HG03139 (cell line): ENCODE measurements at regions not wholly inside any gene's neighbourhood (a gene's known extent, or its start where the extent isn't known, plus 50 kb on each side); places are given as distances from the start of the nearest gene placed in this dataset.
"Not testable (repeated sequence)": the region's sequence is repeated elsewhere in the genome, so short reads cannot be mapped to it uniquely, and the experiment has no call there.

ENCODE experiments used
- ATAC-seq: cut with Tn5 transposase; IDR thresholded peaks from one replicate; pipeline ENCODE4 v1.9.1; 2021; ENCODE audit not compliant: unreplicated experiment

DNA sequence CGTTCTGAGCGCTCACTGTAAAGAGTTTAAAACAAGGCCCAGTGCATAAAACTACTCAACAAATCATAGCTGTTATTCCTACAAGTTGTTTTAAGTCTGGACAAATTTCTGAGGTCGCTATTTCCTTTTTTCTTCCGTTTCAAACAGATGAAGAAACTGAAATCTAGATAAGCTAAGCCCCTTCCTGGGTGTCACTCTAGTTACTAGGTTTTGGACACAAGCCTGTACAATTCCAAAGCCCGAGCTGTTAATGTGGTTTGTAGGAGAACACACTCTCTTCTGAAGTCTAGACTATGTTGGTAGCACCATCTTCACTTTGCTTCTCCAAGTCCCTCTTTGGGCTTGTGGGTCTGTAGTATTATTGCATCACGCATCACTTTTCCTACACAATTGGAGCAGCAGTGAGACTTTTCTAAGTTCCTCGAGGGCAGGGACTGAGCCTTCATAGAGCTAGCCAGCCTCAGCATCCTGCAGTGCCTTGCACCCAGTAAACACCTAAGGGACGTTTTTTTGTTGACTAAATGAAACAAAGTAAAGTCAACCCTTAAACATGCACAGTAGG, 142.6 kb upstream of the PROK2 start:
- ATAC-seq: no peak

DNA sequence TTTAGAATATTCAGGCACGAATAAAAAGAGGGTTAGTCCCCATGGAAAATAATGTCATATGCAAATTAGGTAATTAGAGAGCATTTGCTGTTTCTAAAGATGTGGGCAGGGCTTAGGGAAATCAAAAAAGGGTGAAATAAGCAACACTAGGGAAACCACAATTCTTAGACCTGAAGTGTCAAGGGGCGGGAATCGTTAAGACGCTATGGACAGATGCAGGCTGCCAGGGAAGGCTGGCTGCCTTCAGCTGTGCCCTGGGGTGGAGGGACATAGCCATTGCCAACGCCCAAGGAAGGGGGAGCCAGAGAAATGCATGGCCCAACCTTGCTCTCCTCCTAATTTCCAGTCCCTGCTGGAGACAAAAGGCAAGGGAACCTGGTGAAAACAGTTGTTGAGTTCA, 141.7 kb upstream of the PROK2 start:
- ATAC-seq: no peak

DNA sequence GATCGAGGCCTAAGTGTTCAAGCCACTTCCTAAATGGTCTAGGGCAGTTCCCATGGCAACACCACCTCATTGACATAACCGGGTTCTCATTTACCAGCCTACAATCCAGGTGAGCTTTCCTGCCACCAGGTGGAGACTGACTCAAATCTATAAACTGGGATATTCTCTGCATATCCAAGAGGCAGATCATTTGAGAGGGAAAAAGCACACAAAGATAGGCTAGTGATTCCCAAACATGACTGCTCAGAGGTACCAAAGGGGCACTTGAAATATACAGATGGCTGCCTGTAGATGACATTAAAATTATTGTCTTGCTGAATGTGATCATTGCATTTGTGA, 141.3 kb upstream of the PROK2 start:
- ATAC-seq: no peak

DNA sequence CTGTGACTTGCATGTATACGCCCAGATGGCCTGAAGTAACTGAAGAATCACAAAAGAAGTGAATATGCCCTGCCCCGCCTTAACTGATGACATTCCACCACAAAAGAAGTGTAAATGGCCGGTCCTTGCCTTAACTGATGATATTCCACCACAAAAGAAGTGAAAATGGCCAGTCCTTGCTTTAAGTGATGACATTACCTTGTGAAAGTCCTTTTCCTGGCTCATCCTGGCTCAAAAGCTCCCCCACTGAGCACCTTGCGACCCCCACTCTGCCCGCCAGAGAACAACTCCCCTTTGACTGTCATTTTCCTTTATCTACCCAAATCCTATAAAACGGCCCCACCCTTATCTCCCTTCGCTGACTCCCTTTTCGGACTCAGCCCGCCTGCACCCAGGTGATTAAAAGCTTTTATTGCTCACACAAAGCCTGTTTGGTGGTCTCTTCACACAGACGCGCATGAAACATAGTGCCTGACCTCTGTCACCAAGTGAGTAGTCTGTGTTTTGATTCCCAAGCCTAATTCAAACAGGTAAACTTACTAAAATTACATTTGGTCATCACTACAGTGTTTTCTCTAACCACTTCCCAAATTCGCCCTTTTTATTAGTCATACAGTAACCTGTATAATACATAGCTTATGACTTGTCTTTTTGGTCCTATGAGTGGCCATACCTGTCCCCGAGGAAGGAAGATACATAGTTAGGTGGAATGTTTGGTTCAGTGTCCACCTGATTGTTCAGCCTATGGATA, 140.7 kb upstream of the PROK2 start:
- not testable (repeated sequence) for ATAC-seq

DNA sequence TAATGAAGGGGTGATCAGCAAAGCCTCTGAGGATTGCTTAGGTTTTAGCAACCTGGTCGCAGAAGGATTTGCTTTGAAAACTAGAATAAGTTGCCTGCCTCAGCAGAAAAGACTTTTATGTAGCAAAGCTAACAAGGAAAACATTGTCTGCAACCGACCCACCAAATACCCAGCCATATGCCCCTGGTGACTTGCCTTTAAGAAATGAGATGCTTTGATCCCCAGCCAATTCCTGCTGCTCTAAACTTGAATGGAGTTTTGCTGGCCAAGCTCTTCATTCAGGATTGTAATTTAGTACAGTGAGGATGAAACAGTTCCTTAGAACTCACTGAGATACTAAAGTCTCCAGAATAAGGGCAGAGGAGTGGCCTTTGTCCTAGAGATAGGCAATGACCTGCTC, 139.8 kb upstream of the PROK2 start:
- ATAC-seq: no peak

DNA sequence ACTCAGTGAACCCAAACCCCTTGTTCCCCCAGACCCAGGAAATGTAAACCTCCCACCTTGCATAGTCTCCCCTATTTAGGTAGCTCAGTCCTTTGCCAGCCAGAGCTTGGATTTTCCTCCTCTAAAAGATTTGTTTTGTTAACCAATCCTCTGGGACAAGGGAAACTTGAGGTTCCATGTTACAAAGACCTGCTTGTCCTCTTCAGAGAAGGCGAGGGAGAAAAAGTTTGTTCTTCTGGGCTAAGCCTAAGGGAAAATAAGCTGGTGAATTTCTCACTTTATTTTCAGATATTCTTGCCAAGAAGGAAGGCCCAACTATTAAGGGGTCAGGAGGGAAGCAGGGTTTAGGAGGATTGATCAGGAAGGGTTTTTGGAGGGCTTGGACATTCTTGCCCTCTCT, 136.1 kb upstream of the PROK2 start:
- no peak for ATAC-seq

DNA sequence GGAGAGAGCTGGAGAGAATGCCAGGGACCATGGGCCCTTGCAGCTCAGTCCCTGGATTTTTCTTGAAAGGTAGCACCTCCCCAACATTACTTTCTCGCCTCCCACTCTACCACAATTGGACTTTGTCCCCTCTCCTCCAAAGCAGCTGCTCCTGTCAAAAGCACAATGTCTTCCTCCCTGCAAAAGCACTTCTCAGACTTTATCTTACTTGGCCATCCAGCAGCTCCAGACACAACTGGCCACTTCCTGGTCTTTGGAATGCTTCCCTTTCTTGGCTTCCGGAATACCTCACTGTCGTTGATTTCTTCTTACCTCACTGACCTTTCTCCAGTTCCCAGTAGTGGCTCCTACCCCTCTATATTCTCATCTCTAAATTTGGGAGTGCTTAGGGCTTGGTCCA, 134.6 kb upstream of the PROK2 start:
- no peak for ATAC-seq

DNA sequence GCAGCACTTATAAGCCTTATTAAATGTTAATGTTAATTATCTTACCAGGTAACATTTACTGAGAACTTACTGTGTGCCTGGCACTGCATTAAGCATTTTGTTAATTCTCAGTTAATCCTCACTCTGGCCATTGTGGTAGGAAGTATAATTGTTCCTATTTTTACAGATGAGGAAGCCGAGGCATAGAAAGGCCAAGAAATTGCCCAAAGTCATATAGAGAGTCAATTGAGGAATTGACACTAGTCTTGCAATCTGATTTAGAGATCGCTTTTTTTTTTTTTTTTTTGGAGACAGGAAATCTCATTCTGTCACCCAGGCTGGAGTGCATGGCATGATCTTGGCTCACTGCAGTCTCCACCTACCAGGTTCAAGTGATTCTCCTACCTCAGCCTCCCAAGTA, 132.6 kb upstream of the PROK2 start:
- ATAC-seq: no peak

DNA sequence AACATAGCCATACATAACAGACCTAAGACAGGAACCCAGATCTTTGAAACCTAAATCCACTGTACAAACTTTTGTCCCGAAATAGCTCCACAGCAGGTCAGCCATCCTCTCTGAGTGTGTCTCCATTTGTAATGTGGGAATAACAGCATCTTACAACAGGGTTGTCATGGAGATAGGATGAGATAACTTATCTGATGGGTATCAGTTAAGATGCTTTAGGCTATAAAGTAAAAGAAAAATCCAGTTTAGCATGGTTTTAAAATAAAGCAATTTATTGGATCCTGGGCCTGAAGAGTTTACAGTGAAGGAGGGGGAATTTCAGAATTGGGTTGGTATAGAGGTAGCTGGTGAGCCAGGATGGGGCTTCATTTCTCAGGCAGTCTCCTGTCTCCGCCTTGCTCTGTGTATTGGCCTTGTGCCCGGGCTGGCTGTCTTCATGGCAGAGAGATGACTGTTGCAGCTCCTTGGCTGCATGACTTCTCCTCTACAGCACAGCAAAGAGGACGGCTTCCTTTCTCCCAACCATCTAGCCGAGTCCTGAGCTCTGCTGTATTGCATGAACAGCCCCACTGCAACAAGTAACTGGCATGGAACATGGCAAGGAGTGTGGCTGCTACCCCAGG, 131.9 kb upstream of the PROK2 start:
- no peak for ATAC-seq

DNA sequence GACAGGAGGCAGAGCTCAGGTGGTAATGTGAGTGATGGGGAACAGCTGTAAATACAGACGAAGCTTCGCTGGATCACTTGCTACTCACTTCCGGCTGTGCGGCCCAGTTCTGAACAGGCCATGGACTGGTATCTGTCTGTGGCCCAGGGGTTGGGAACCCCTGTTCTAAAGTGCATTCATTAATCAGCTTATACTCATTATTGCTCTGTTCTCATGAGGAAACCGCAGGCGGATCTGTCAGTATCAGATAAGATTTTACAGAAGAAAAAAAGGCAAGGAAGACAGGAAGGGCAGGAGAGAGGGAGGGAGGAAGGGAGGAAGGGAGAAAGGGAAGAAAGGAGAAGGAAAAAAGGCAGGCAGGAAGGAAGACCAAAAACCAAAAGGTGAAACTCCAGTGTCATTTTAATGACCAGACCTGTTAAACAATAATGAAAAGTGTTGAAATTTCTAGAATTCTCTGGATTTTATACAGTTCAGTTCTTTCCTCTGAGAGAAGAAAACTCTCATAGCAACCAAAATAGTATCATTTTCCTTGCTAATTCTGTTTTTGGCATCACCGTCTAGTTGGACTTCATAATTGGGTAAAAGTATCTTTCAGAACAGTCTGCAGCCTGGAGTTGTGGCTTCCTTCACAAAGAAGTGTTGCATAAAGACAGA, 128.0 kb upstream of the PROK2 start:
- ATAC-seq: no peak

DNA sequence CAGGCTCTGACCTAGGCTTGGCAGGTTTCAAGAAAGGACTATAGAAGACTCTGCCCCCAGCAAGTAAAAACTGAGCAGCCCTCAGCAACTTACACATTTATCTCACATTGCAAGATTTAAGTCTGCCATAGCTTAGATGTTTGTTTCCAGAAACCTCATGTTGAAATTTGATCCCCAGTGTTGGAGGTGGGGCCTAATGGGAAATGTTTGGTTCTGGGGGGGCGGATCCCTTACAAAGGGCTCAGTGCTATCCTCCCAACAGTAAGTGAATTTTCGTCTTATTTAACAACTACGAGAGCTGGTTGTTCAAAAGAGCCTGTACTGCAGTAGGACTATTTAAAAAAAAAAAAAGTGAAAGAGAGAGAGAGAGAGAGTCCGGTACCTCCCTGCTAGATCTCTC, 125.2 kb upstream of the PROK2 start:
- no peak for ATAC-seq

DNA sequence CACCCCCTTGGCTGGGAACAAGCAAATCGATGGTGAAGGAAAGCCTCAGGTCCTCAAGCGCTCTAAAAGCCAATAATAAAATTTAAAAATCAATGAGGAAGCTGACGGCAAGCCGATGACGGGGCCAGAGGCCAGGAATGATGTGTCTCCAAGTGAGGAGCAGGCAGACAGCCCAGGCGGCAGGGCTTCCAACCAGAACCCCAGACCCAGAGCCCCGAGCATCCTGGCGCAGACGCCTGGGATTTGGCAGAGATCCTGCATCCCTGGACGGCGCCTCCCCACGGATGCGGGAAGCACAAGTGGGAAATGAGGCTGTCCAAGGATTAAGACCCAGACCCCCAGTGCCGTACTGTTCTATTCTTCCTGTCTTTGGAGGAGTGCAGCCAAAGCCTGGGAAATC, 123.0 kb upstream of the PROK2 start:
- ATAC-seq: no peak

DNA sequence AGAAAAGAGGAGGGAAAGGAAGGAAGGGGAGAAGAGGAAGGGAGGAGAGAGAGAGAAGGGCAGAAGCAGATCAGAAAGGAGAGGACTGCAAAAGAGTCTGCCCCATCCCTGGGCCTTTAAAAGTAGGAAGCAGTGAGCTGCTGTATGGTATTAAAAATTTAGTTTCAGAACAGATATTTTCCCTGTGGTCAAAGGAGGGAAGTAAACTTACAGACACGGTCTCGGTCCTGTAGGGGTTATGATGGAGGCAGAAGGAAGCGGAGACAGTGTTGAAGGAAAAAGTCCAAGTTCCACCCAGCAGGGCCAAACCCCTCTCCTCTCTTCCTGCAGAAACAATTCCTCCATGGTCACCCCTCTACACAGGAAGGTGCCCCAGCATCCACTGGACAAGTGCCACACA, 122.0 kb upstream of the PROK2 start:
- no peak for ATAC-seq

DNA sequence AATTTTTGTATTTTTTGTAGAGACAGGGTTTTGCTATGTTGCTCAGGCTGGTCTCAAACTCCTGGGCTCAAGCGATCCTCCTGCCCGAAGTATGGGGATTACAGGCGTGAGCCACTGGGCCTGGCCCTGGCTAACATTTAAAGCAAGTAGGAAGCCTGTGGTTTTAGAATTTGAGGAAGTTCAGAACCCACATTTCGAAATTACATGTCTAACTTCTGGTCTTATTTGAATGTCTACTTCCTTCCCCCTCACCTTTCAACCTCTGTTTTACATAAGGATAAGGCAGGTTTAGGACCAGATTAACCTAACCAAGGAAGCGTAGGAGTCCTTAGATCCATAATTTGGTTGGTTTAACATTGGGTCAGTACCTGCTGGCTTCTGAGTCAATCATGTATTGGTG, 120.5 kb upstream of the PROK2 start:
- peak; percentile 88 for ATAC-seq

DNA sequence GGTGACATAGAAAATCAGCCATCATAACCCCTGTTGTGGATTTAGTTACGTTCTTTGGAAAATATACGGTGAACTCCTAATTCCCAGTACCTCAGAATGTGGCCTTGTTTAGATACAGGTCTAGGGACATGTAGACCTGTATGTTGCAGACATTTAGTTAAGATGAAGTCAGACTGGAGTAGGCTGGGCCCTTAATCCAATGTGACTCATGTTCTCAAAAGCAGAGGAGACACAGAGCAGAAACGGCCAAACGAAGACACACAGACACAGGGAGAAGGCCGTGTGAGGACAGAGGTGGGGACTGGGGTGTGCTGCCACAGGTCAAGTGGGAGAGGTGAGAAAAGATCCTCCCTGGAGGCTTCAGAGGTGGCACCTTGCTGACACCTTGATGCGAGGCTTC, 119.0 kb upstream of the PROK2 start:
- ATAC-seq: no peak

DNA sequence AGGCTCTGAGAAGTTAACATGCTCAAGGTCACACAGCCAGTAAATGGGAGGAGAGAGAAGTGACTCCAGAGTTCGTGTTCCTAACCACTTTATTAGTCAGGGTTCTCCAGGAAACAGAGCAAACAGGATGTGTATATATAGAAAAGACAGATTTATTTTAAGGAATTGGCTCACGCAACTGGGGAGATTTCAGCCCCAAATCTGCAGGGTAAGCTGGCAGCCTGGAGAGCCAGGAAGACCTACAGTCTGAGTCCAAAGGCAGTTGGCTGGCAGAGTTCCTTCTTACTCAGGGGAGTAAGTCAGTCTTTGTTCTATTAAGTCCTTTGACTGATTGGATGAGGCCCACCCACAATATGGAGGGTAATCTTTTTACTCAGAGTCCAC, 118.2 kb upstream of the PROK2 start:
- no peak for ATAC-seq

DNA sequence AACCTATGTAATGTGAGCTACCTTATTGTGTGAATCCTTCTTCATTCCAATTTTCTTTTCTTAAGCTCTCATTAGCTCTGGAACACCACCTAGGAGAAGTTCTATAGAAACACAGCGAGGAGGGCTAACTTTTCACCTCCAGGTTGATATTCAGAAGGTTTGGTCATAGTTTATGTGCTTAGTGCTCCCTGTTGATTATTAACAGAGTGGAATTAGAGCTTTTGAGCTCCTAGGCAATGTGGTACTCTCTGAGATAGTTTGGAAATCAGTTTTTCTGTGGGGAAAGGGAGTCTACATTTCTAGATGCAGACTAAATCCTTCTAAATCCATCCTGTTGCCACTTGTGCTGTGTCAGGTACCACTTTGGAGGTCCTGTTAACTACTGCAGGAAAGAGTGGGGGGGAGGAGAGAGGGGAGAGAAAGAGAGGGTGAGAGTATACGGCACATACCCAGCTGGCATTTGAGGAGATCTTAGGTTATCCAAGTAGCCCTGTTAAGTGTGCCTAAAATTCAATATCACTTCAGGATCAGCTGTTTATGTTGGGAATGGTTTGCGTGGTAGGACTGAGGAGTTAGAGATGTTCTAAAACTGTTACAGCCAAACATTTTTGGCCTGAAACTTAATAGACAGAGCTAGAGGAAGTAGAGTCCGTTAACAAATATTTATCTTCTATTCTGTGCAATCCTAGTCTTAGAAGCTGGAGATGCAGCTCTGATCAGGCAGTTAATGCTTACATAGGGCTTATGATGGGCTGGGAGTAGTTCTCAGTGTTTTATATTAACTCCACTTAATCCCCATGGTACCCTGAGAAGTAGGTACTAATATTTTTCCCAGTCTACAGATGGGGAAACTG, 117.5 kb upstream of the PROK2 start:
- no peak for ATAC-seq

DNA sequence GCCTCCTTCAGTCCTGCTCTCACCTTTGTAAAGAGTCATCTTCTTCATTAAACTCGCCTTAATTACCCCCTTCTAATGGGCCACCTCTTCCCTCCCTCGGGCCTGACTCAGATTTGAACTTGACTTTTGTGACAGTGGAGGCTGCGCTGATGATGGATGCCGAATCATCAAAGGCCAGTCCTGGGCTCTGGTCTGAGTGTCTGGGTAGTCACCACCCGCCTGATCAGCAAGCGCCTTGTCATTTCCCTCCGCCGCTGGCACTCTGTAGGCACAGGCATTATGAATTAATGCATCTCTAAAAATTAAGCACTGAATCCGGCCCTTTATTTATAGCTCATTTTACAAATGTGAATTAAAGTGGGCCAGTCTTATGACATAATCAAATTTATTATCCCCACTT, 116.7 kb upstream of the PROK2 start:
- no peak for ATAC-seq

DNA sequence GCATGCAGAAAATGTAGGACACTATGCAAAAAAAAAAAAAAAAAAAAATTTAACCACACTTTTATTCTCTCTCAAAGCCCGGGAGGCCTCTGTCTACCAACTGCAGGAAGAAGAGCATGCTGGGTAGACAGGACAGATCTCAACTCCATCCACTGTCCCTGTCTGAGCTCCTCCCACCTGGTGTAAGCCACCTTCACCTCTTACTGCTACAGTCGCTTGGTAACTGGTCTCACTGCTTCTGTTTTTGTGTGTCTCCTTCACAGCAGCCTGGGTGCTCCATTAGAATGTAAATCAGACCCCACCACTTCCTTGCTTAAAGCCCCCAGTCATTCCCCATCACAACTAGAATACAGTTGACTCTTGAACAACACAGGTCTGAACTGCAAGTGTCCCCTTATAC, 115.1 kb upstream of the PROK2 start:
- no peak for ATAC-seq

DNA sequence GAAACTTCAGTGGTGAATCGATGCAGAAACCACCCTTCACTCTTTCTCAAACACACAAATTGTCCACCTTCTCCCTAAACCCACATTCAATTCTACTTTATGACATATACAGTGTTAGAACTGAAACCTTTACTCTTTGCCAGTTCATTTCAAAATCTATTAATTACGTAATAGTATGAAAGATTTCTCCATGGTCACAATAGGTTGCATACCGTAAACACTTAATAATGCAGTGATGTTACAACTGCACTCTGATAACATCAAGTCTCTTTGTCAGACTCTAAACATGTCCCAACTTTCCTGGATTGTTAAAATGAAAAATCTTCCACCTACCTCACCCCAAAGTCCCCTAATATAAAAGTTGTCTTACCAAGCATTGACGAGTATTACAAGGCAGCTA, 111.8 kb upstream of the PROK2 start:
- no peak for ATAC-seq

DNA sequence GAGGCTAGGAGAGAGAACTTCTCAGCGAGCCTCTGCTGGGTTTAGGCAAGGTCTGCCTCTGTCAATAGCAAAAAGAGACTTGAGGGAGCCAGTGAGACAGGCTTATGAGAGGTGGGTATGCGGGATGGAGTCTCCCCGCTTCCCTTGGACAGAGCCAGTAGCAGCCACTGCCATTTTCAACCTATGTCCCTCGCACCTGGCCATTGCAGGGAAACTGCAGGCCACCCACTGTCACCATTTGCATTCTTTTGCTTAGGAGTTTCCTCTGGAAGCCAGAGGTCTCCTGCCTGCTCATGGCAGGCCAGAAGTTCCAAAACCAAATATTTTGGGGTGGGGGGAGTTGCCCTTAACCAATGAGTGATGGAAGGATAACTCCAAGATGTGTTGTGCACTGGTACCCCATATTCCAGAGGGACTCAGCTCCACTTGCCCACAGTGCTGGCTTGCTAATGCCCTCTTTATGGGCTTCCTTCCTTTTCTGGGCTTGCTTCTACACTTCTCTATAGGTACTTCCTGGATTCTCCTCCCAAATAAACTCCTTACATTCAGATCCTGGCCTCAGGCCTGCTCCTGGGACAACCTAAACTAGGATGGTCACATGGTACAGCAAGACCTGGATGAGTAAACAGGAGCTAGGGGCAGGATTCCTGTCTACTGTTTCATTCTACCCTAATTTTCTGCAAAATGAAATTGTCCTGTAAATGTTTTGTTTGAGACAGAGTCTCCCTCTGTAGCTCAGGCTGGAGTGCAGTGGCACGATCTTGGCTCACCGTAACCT, 108.9 kb upstream of the PROK2 start:
- no peak for ATAC-seq
